HG03565 (cell line): ENCODE measurements at regions not wholly inside any gene's neighbourhood (a gene's known extent, or its start where the extent isn't known, plus 50 kb on each side); places are given as distances from the start of the nearest gene placed in this dataset.

Source experiments
- ATAC-seq: cut with Tn5 transposase; IDR thresholded peaks from one replicate; pipeline ENCODE4 v1.9.1; 2021; ENCODE audit warnings: mild to moderate bottlenecking, moderate library complexity; ENCODE audit not compliant: unreplicated experiment

GRCh38 chr18:24560511-24560981 lies 100.1 kb downstream of the HRH4 start:
- ATAC-seq: no peak

- ATAC-seq: no peak
Measured at GRCh38 chr18:24561369-24561965, 101.0 kb downstream of the HRH4 start.

GRCh38 chr18:24567199-24567598 lies 106.8 kb downstream of the HRH4 start:
- ATAC-seq: no peak

- no peak for ATAC-seq
Measured at GRCh38 chr18:24570716-24571115, 110.3 kb downstream of the HRH4 start.

- no peak for ATAC-seq
Measured at GRCh38 chr18:24582771-24583170, 122.3 kb downstream of the HRH4 start.

GRCh38 chr18:24584205-24584604 lies 123.8 kb downstream of the HRH4 start:
- no peak for ATAC-seq

- no peak for ATAC-seq
Measured at GRCh38 chr18:24584813-24585212, 124.4 kb downstream of the HRH4 start.

- no peak for ATAC-seq
Measured at GRCh38 chr18:24585996-24586566, 125.6 kb downstream of the HRH4 start.

GRCh38 chr18:24586662-24587360 lies 126.4 kb downstream of the HRH4 start:
- no peak for ATAC-seq

- ATAC-seq: no peak
Measured at GRCh38 chr18:24588440-24588839, 128.0 kb downstream of the HRH4 start.

- no peak for ATAC-seq
Measured at GRCh38 chr18:24590946-24591345, 130.5 kb downstream of the HRH4 start.

GRCh38 chr18:24593401-24593800 lies 133.0 kb downstream of the HRH4 start:
- no peak for ATAC-seq

- no peak for ATAC-seq
Measured at GRCh38 chr18:24593886-24594285, 133.4 kb downstream of the HRH4 start.

- no peak for ATAC-seq
Measured at GRCh38 chr18:24595561-24596031, 135.2 kb downstream of the HRH4 start.

- ATAC-seq: no peak
Measured at GRCh38 chr18:24600076-24600654, 139.7 kb downstream of the HRH4 start.

GRCh38 chr18:24601585-24601984 lies 141.1 kb downstream of the HRH4 start:
- no peak for ATAC-seq

GRCh38 chr18:24602201-24602600 lies 141.8 kb downstream of the HRH4 start:
- ATAC-seq: no peak

- no peak for ATAC-seq
Measured at GRCh38 chr18:24603151-24603550, 142.7 kb downstream of the HRH4 start.

GRCh38 chr18:24605444-24605843 lies 145.0 kb downstream of the HRH4 start:
- ATAC-seq: no peak

- ATAC-seq: no peak
Measured at GRCh38 chr18:24609254-24609653, 148.8 kb downstream of the HRH4 start.

- ATAC-seq: no peak
Measured at GRCh38 chr18:24611075-24611474, 150.6 kb downstream of the HRH4 start.
